ENCODE measurements at regions not wholly inside any gene's neighbourhood (a gene's known extent, or its start where the extent isn't known, plus 50 kb on each side); places are given as distances from the start of the nearest gene placed in this dataset.

DNA sequence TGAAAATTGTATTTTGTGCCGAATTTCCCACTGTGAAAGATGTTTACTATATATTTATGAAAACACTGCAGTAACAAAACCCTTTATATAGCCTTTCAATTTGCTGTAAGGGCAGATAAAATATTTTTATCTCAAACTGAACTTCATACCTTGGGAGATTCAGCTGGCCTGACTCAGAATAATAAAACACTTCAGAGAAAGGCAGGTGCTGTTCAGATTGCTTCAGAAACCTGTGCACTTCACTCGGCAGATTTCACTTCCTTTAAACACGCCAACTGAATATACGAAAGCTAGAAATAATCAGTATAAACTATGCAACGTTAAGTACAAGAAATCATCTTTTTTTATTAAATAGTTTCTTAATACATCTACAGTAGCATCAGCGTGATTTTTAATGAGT is 839.1 kb upstream of the RBFOX1 start:
- TF ChIP-seq POLR2AphosphoS5 (IDR thresholded peaks at IDR 0.05; ENCODE audit: low read depth) (no peak), EZH2 (IDR thresholded peaks at IDR 0.05; ENCODE audit: low read depth, unreplicated experiment) (no peak), CREB1 (CRISPR knock-in tag; IDR thresholded peaks at IDR 0.05; ENCODE audit: low read depth) (no peak), REST (IDR thresholded peaks at IDR 0.05; ENCODE audit: unreplicated experiment) (no peak), EZH2phosphoT487 (IDR thresholded peaks at IDR 0.05; ENCODE audit: unreplicated experiment) (no peak), ZNF331 (CRISPR knock-in tag; IDR thresholded peaks at IDR 0.05; ENCODE audit: low read depth) (no peak), JUNB (IDR thresholded peaks at IDR 0.05; ENCODE audit: unreplicated experiment) (no peak), ZNF114 (CRISPR knock-in tag; IDR thresholded peaks at IDR 0.05) (no peak), ETS1 (IDR thresholded peaks at IDR 0.05) (no peak), NANOG (IDR thresholded peaks at IDR 0.05; ENCODE audit: borderline replicate concordance) (no peak), STAT1 (IDR thresholded peaks at IDR 0.05; ENCODE audit: unreplicated experiment) (no peak)
- TF ChIP-seq, protein P1, sequence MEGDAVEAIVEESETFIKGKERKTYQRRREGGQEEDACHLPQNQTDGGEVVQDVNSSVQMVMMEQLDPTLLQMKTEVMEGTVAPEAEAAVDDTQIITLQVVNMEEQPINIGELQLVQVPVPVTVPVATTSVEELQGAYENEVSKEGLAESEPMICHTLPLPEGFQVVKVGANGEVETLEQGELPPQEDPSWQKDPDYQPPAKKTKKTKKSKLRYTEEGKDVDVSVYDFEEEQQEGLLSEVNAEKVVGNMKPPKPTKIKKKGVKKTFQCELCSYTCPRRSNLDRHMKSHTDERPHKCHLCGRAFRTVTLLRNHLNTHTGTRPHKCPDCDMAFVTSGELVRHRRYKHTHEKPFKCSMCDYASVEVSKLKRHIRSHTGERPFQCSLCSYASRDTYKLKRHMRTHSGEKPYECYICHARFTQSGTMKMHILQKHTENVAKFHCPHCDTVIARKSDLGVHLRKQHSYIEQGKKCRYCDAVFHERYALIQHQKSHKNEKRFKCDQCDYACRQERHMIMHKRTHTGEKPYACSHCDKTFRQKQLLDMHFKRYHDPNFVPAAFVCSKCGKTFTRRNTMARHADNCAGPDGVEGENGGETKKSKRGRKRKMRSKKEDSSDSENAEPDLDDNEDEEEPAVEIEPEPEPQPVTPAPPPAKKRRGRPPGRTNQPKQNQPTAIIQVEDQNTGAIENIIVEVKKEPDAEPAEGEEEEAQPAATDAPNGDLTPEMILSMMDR (conservative IDR thresholded peaks at IDR 0.05; ENCODE audit: low read depth in 2 of 2) = no peak
